PFSK-1 (cell line): ENCODE measurements at regions not wholly inside any gene's neighbourhood (a gene's known extent, or its start where the extent isn't known, plus 50 kb on each side); places are given as distances from the start of the nearest gene placed in this dataset.

ENCODE experiments used
- TAF1 ChIP-seq: IDR thresholded peaks from 2 replicates; pipeline ENCODE4 v1.6.1; 2012; ENCODE audit warnings: low read length, control low read depth, borderline replicate concordance; ENCODE audit not compliant: insufficient read depth
- TF ChIP-seq, protein P1 (sequence below), 2 experiments: IDR thresholded peaks; 2 replicates each; pipeline versions ENCODE4 v1.6.1 to v1.8.0; 2011 to 2012; ENCODE audit warnings: low read depth in 2 of 2, low read length in 2 of 2, control low read depth in 1 of 2, inconsistent platforms in 1 of 2, mild to moderate bottlenecking in 1 of 2, moderate library complexity in 1 of 2; ENCODE audit not compliant: insufficient read depth in 1 of 2

DNA sequence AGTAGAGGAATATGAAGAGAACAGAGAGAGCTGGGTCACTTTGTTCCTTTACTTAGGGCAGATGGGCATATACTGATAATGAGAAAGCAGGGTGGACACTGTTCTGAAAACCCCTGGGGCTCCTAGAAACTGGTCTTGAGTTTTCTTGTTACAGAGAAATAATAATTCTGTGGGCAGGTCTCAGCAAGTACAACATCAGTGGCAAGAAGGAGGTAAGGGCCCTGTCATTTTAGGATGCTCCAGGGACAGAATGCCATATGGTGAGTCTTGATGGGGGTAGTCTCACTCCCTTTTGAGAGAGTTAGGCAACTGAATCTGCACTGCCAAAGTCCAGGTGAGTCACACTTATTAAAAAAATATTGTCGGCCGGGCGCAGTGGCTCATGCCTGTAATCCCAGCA, 102.3 kb downstream of the KCNJ2 start:
- TF ChIP-seq, protein P1, sequence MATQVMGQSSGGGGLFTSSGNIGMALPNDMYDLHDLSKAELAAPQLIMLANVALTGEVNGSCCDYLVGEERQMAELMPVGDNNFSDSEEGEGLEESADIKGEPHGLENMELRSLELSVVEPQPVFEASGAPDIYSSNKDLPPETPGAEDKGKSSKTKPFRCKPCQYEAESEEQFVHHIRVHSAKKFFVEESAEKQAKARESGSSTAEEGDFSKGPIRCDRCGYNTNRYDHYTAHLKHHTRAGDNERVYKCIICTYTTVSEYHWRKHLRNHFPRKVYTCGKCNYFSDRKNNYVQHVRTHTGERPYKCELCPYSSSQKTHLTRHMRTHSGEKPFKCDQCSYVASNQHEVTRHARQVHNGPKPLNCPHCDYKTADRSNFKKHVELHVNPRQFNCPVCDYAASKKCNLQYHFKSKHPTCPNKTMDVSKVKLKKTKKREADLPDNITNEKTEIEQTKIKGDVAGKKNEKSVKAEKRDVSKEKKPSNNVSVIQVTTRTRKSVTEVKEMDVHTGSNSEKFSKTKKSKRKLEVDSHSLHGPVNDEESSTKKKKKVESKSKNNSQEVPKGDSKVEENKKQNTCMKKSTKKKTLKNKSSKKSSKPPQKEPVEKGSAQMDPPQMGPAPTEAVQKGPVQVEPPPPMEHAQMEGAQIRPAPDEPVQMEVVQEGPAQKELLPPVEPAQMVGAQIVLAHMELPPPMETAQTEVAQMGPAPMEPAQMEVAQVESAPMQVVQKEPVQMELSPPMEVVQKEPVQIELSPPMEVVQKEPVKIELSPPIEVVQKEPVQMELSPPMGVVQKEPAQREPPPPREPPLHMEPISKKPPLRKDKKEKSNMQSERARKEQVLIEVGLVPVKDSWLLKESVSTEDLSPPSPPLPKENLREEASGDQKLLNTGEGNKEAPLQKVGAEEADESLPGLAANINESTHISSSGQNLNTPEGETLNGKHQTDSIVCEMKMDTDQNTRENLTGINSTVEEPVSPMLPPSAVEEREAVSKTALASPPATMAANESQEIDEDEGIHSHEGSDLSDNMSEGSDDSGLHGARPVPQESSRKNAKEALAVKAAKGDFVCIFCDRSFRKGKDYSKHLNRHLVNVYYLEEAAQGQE (IDR thresholded peaks at IDR 0.05; ENCODE audit: insufficient read depth in 1 of 2, low read depth in 2 of 2, low read length in 2 of 2), result no peak
- TF ChIP-seq TAF1, result no peak
